SK-N-SH treated with all-trans-retinoic acid at 6 μM for 48 hours (cell line): ENCODE measurements at regions not wholly inside any gene's neighbourhood (a gene's known extent, or its start where the extent isn't known, plus 50 kb on each side); places are given as distances from the start of the nearest gene placed in this dataset.

Experiments
- ARNTL ChIP-seq: fragments of 450-650 bp; formaldehyde crosslinking; IDR thresholded peaks from 2 replicates; pipeline ENCODE4 v1.5.0; 2020; ENCODE audit warnings: low read depth, mild to moderate bottlenecking, moderate library complexity, borderline replicate concordance
- CREB5 ChIP-seq: fragments of 250-450 bp; sonication (Bioruptor Pico); IDR thresholded peaks from 2 replicates; pipeline ENCODE4 v1.5.1; 2020; ENCODE audit warnings: low read depth, mild to moderate bottlenecking, moderate library complexity
- ESRRG ChIP-seq: fragments of 250-450 bp; sonication (Bioruptor Pico); IDR thresholded peaks from 2 replicates; pipeline ENCODE4 v1.6.1; 2021; ENCODE audit warnings: mild to moderate bottlenecking
- PATZ1 ChIP-seq: fragments of 250-450 bp; sonication (Bioruptor Pico); IDR thresholded peaks from 2 replicates; pipeline ENCODE4 v1.8.0; 2020; ENCODE audit warnings: mild to moderate bottlenecking, moderate library complexity, borderline replicate concordance
- PPARA ChIP-seq: fragments of 250-450 bp; sonication (Bioruptor Pico); IDR thresholded peaks from 2 replicates; pipeline ENCODE4 v1.5.0; 2020; ENCODE audit warnings: mild to moderate bottlenecking, borderline replicate concordance
- RARB ChIP-seq: fragments of 250-450 bp; sonication (Bioruptor Pico); IDR thresholded peaks from 2 replicates; pipeline ENCODE4 v1.8.0; 2021; ENCODE audit warnings: mild to moderate bottlenecking, moderate library complexity
- TCF4 ChIP-seq: fragments of 250-450 bp; sonication (Bioruptor Pico); IDR thresholded peaks from 2 replicates; pipeline ENCODE4 v1.8.0; 2021; ENCODE audit warnings: mild to moderate bottlenecking, moderate library complexity, borderline replicate concordance
- ZC3H10 ChIP-seq: fragments of 250-450 bp; sonication (Bioruptor Pico); IDR thresholded peaks from 2 replicates; pipeline ENCODE4 v1.5.1; 2021; ENCODE audit warnings: mild to moderate bottlenecking, moderate library complexity
- ZFP3 ChIP-seq: fragments of 250-450 bp; sonication (Bioruptor Pico); IDR thresholded peaks from 2 replicates; pipeline ENCODE4 v1.5.0; 2020; ENCODE audit warnings: mild to moderate bottlenecking, moderate library complexity
- ZNF70 ChIP-seq: fragments of 450-650 bp; formaldehyde crosslinking; IDR thresholded peaks from 2 replicates; pipeline ENCODE4 v1.5.0; 2020; ENCODE audit warnings: mild to moderate bottlenecking, moderate library complexity

DNA sequence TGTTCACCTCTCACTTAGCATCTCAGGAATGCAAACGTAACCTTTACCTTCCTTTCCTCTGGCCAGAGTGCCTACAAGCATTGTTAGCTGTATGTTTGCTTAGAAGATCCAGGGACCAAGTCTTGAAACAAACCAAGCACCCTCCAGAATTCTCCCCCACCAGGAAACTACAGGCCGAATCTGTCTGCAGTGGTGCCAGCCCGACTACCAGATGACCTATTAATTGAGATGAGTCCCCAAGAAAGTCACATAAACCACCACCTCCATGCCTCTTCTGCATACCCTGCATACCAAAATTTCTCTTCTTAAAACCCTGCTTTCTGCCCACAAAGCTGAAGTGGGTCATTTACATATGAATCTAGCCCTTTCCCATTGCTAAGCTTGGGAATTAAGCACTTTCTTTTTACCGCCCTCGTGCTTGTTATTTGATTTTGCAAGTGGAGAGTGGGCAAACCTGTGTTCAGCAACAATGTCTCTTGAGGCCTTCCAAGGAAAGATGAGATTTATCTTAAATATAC, 1239.1 kb downstream of the CDH12 start:
- TF ChIP-seq ARNTL (CRISPR knock-in tag): no peak
- no peak for TF ChIP-seq ZFP3 (CRISPR knock-in tag)
- TF ChIP-seq RARB: no peak
- no peak for TF ChIP-seq ESRRG (CRISPR knock-in tag)
- no peak for TF ChIP-seq CREB5 (CRISPR knock-in tag)
- no peak for TF ChIP-seq PPARA (CRISPR knock-in tag)
- TF ChIP-seq ZC3H10: no peak
- TF ChIP-seq PATZ1: no peak
- no peak for TF ChIP-seq TCF4 (CRISPR knock-in tag)
- TF ChIP-seq ZNF70 (CRISPR knock-in tag): no peak
